ENCODE measurements at regions not wholly inside any gene's neighbourhood (a gene's known extent, or its start where the extent isn't known, plus 50 kb on each side); places are given as distances from the start of the nearest gene placed in this dataset.

GRCh38 chr16:73304008-73304774 lies 256.3 kb upstream of the ZFHX3 start:
- DNase-seq (ENCODE audit: low spot score), result no peak

- DNase-seq (ENCODE audit: low spot score), result no peak
Measured at GRCh38 chr16:73302942-73303341, 255.0 kb upstream of the ZFHX3 start.

- no peak for DNase-seq (ENCODE audit: low spot score)
Measured at GRCh38 chr16:73301984-73302383, 254.1 kb upstream of the ZFHX3 start.

- no peak for DNase-seq (ENCODE audit: low spot score)
Measured at GRCh38 chr16:73299346-73299745, 251.4 kb upstream of the ZFHX3 start.

GRCh38 chr16:73298562-73298961 lies 250.6 kb upstream of the ZFHX3 start:
- no peak for DNase-seq (ENCODE audit: low spot score)

GRCh38 chr16:73290258-73290657 lies 242.3 kb upstream of the ZFHX3 start:
- no peak for DNase-seq (ENCODE audit: low spot score)

GRCh38 chr16:73289232-73289631 lies 241.3 kb upstream of the ZFHX3 start:
- no peak for DNase-seq (ENCODE audit: low spot score)

GRCh38 chr16:73288520-73288919 lies 240.6 kb upstream of the ZFHX3 start:
- DNase-seq (ENCODE audit: low spot score), result no peak

- DNase-seq (ENCODE audit: low spot score), result no peak
Measured at GRCh38 chr16:73287859-73288405, 240.0 kb upstream of the ZFHX3 start.

- no peak for DNase-seq (ENCODE audit: low spot score)
Measured at GRCh38 chr16:73286346-73287267, 238.7 kb upstream of the ZFHX3 start.

- DNase-seq (ENCODE audit: low spot score), result no peak
Measured at GRCh38 chr16:73285436-73286201, 237.7 kb upstream of the ZFHX3 start.

GRCh38 chr16:73280388-73280787 lies 232.5 kb upstream of the ZFHX3 start:
- no peak for DNase-seq (ENCODE audit: low spot score)

- DNase-seq (ENCODE audit: low spot score), result no peak
Measured at GRCh38 chr16:73279451-73279850, 231.5 kb upstream of the ZFHX3 start.

GRCh38 chr16:73277071-73277470 lies 229.1 kb upstream of the ZFHX3 start:
- DNase-seq (ENCODE audit: low spot score), result no peak

GRCh38 chr16:73275448-73275847 lies 227.5 kb upstream of the ZFHX3 start:
- DNase-seq (ENCODE audit: low spot score), result no peak

GRCh38 chr16:73275024-73275423 lies 227.1 kb upstream of the ZFHX3 start:
- no peak for DNase-seq (ENCODE audit: low spot score)

- no peak for DNase-seq (ENCODE audit: low spot score)
Measured at GRCh38 chr16:73274140-73274539, 226.2 kb upstream of the ZFHX3 start.

- DNase-seq (ENCODE audit: low spot score), result peak; percentile 66
Measured at GRCh38 chr16:73268366-73268993, 220.6 kb upstream of the ZFHX3 start.

GRCh38 chr16:73265935-73266334 lies 218.0 kb upstream of the ZFHX3 start:
- no peak for DNase-seq (ENCODE audit: low spot score)

GRCh38 chr16:73265124-73265837 lies 217.4 kb upstream of the ZFHX3 start:
- no peak for DNase-seq (ENCODE audit: low spot score)

- no peak for DNase-seq (ENCODE audit: low spot score)
Measured at GRCh38 chr16:73262931-73263330, 215.0 kb upstream of the ZFHX3 start.

Data from ecto neural progenitor cell (in vitro differentiated cells).